SK-N-SH treated with all-trans-retinoic acid at 6 μM for 48 hours (cell line): ENCODE measurements at regions not wholly inside any gene's neighbourhood (a gene's known extent, or its start where the extent isn't known, plus 50 kb on each side); places are given as distances from the start of the nearest gene placed in this dataset.

Experiments
- ATAC-seq: fragments of 200-7000 bp; cut with Tn5 transposase; 3 replicates; pipeline ENCODE4 v1.9.1; 2020; ENCODE audit warnings: mild to moderate bottlenecking, moderate library complexity
- BACH2 ChIP-seq: fragments of 250-450 bp; sonication (Bioruptor Pico); IDR thresholded peaks from 2 replicates; pipeline ENCODE4 v1.9.0; 2021; ENCODE audit warnings: mild to moderate bottlenecking, borderline replicate concordance
- CSDC2 ChIP-seq: fragments of 250-450 bp; sonication (Bioruptor Pico); IDR thresholded peaks from 2 replicates; pipeline ENCODE4 v1.5.0; 2020; ENCODE audit warnings: mild to moderate bottlenecking, moderate library complexity
- CSRNP3 ChIP-seq: fragments of 250-450 bp; sonication (Bioruptor Pico); IDR thresholded peaks from 2 replicates; pipeline ENCODE4 v1.5.1; 2021; ENCODE audit warnings: mild to moderate bottlenecking, moderate library complexity
- ESRRG ChIP-seq: fragments of 250-450 bp; sonication (Bioruptor Pico); IDR thresholded peaks from 2 replicates; pipeline ENCODE4 v1.6.1; 2021; ENCODE audit warnings: mild to moderate bottlenecking
- GLIS3 ChIP-seq: fragments of 250-450 bp; sonication (Bioruptor Pico); IDR thresholded peaks from 2 replicates; pipeline ENCODE4 v1.5.0; 2020; ENCODE audit warnings: mild to moderate bottlenecking, moderate library complexity
- ISL1 ChIP-seq: fragments of 250-450 bp; sonication (Bioruptor Pico); IDR thresholded peaks from 2 replicates; pipeline ENCODE4 v2.1.2; 2022; ENCODE audit warnings: mild to moderate bottlenecking, moderate library complexity
- OSR1 ChIP-seq: fragments of 250-450 bp; sonication (Bioruptor Pico); IDR thresholded peaks from 2 replicates; pipeline ENCODE4 v1.8.0; 2022; ENCODE audit warnings: moderate library complexity, mild to moderate bottlenecking, inconsistent platforms
- PATZ1 ChIP-seq: fragments of 250-450 bp; sonication (Bioruptor Pico); IDR thresholded peaks from 2 replicates; pipeline ENCODE4 v1.8.0; 2020; ENCODE audit warnings: mild to moderate bottlenecking, moderate library complexity, borderline replicate concordance
- POU6F1 ChIP-seq: fragments of 250-450 bp; sonication (Bioruptor Pico); IDR thresholded peaks from 2 replicates; pipeline ENCODE4 v1.8.0; 2021; ENCODE audit warnings: low read depth, mild to moderate bottlenecking, moderate library complexity, borderline replicate concordance
- PPARA ChIP-seq: fragments of 250-450 bp; sonication (Bioruptor Pico); IDR thresholded peaks from 2 replicates; pipeline ENCODE4 v1.5.0; 2020; ENCODE audit warnings: mild to moderate bottlenecking, borderline replicate concordance
- RARB ChIP-seq: fragments of 250-450 bp; sonication (Bioruptor Pico); IDR thresholded peaks from 2 replicates; pipeline ENCODE4 v1.8.0; 2021; ENCODE audit warnings: mild to moderate bottlenecking, moderate library complexity
- SNAI2 ChIP-seq: fragments of 250-450 bp; sonication (Bioruptor Pico); IDR thresholded peaks from 2 replicates; pipeline ENCODE4 v1.5.0; 2020; ENCODE audit warnings: mild to moderate bottlenecking, moderate library complexity
- TCF4 ChIP-seq: fragments of 250-450 bp; sonication (Bioruptor Pico); IDR thresholded peaks from 2 replicates; pipeline ENCODE4 v1.8.0; 2021; ENCODE audit warnings: mild to moderate bottlenecking, moderate library complexity, borderline replicate concordance
- TOX ChIP-seq: fragments of 250-450 bp; sonication (Bioruptor Pico); IDR thresholded peaks from 2 replicates; pipeline ENCODE4 v1.8.0; 2021; ENCODE audit warnings: mild to moderate bottlenecking, moderate library complexity, borderline replicate concordance
- TSHZ2 ChIP-seq: fragments of 250-450 bp; sonication (Bioruptor Pico); IDR thresholded peaks from 2 replicates; pipeline ENCODE4 v1.5.0; 2020; ENCODE audit warnings: mild to moderate bottlenecking, moderate library complexity
- ZC3H10 ChIP-seq: fragments of 250-450 bp; sonication (Bioruptor Pico); IDR thresholded peaks from 2 replicates; pipeline ENCODE4 v1.5.1; 2021; ENCODE audit warnings: mild to moderate bottlenecking, moderate library complexity
- ZFP3 ChIP-seq: fragments of 250-450 bp; sonication (Bioruptor Pico); IDR thresholded peaks from 2 replicates; pipeline ENCODE4 v1.5.0; 2020; ENCODE audit warnings: mild to moderate bottlenecking, moderate library complexity
- ZFP30 ChIP-seq: fragments of 450-650 bp; formaldehyde crosslinking; IDR thresholded peaks from 2 replicates; pipeline ENCODE4 v1.5.0; 2022; ENCODE audit warnings: mild to moderate bottlenecking, moderate library complexity
- ZNF565 ChIP-seq: fragments of 450-650 bp; formaldehyde crosslinking; conservative IDR thresholded peaks from 2 replicates; pipeline ENCODE4 v1.5.0; 2020; ENCODE audit warnings: low read depth, mild to moderate bottlenecking, moderate library complexity
- ZNF70 ChIP-seq: fragments of 450-650 bp; formaldehyde crosslinking; IDR thresholded peaks from 2 replicates; pipeline ENCODE4 v1.5.0; 2020; ENCODE audit warnings: mild to moderate bottlenecking, moderate library complexity
- ZNF8 ChIP-seq: fragments of 450-650 bp; formaldehyde crosslinking; IDR thresholded peaks from 2 replicates; pipeline ENCODE4 v1.5.0; 2020; ENCODE audit warnings: mild to moderate bottlenecking, moderate library complexity

- TF ChIP-seq SNAI2 (CRISPR knock-in tag), result no peak
- TF ChIP-seq TOX (CRISPR knock-in tag), result no peak
- TF ChIP-seq BACH2 (CRISPR knock-in tag), result no peak
- TF ChIP-seq POU6F1 (CRISPR knock-in tag), result no peak
- TF ChIP-seq ZC3H10 (CRISPR knock-in tag), result no peak
- TF ChIP-seq ZNF70 (CRISPR knock-in tag), result no peak
- TF ChIP-seq ZFP30 (CRISPR knock-in tag), result no peak
- TF ChIP-seq PATZ1 (CRISPR knock-in tag), result no peak
- TF ChIP-seq ESRRG (CRISPR knock-in tag), result no peak
- no peak for TF ChIP-seq CSDC2
- no peak for TF ChIP-seq ZNF8 (CRISPR knock-in tag)
- no peak for ATAC-seq
Measured at GRCh38 chr12:86669010-86669409, 412.8 kb upstream of the MGAT4C start.

GRCh38 chr12:86666316-86666715, 410.1 kb upstream of the MGAT4C start:
- no peak for TF ChIP-seq ZC3H10 (CRISPR knock-in tag)
- TF ChIP-seq, all 23 proteins: peak for 0
- no peak for ATAC-seq

GRCh38 chr12:86663716-86664115, 407.5 kb upstream of the MGAT4C start:
- TF ChIP-seq ESRRG (CRISPR knock-in tag) (no peak), CSDC2 (no peak), SNAI2 (CRISPR knock-in tag) (no peak), ISL1 (CRISPR knock-in tag) (no peak), RARB (CRISPR knock-in tag) (no peak), BACH2 (CRISPR knock-in tag) (no peak), PPARA (no peak), ZFP3 (no peak), GLIS3 (no peak), TSHZ2 (CRISPR knock-in tag) (no peak), ZC3H10 (CRISPR knock-in tag) (no peak), POU6F1 (CRISPR knock-in tag) (no peak), ZNF70 (CRISPR knock-in tag) (no peak), ZNF8 (CRISPR knock-in tag) (no peak), TCF4 (CRISPR knock-in tag) (no peak), PATZ1 (CRISPR knock-in tag) (no peak), ZNF565 (CRISPR knock-in tag) (no peak), OSR1 (CRISPR knock-in tag) (no peak), CSRNP3 (CRISPR knock-in tag) (no peak), TOX (CRISPR knock-in tag) (no peak)
- no peak for ATAC-seq
